H9 (cell line): ENCODE measurements at regions not wholly inside any gene's neighbourhood (a gene's known extent, or its start where the extent isn't known, plus 50 kb on each side); places are given as distances from the start of the nearest gene placed in this dataset.

Experiments
- DNase-seq: peaks from one replicate; pipeline ENCODE4 v3.0.0-alpha.2; 2017
- H2AFZ ChIP-seq: one replicate; pipeline ENCODE4 v1.6.1; 2013; ENCODE audit warnings: mild to moderate bottlenecking, low read length, control low read depth, moderate library complexity
- H2AK5ac ChIP-seq: 2 replicates; pipeline ENCODE4 v1.6.1; 2013; ENCODE audit warnings: low read length, control low read depth, mixed read lengths; ENCODE audit not compliant: insufficient read length
- H2BK120ac ChIP-seq: one replicate; pipeline ENCODE4 v1.6.1; 2013; ENCODE audit warnings: low read depth, mild to moderate bottlenecking, low read length, control low read depth, inconsistent platforms; ENCODE audit not compliant: poor library complexity, severe bottlenecking
- H2BK12ac ChIP-seq: 2 replicates; pipeline ENCODE4 v1.6.1; 2013; ENCODE audit warnings: low read length, control low read depth, mixed read lengths, low read depth; ENCODE audit not compliant: insufficient read length
- H2BK15ac ChIP-seq: 2 replicates; pipeline ENCODE4 v1.6.1; 2013; ENCODE audit warnings: low read depth, low read length, control low read depth
- H2BK20ac ChIP-seq: one replicate; pipeline ENCODE4 v1.6.1; 2013; ENCODE audit warnings: low read depth, mild to moderate bottlenecking, low read length, control low read depth, inconsistent platforms; ENCODE audit not compliant: poor library complexity, severe bottlenecking
- H2BK5ac ChIP-seq: 2 replicates; pipeline ENCODE4 v1.6.1; 2013; ENCODE audit warnings: low read length, control low read depth, mixed read lengths; ENCODE audit not compliant: insufficient read length
- H3K14ac ChIP-seq: 2 replicates; pipeline ENCODE4 v1.6.1; 2013; ENCODE audit warnings: low read length, control low read depth; ENCODE audit not compliant: insufficient read depth
- H3K18ac ChIP-seq: 2 replicates; pipeline ENCODE4 v1.6.1; 2013; ENCODE audit warnings: low read depth, mild to moderate bottlenecking, mixed read lengths, low read length, control low read depth; ENCODE audit not compliant: insufficient read length
- H3K23ac ChIP-seq: 2 replicates; pipeline ENCODE4 v1.6.1; 2013; ENCODE audit warnings: low read length, control low read depth, mixed read lengths, low read depth; ENCODE audit not compliant: insufficient read length
- H3K23me2 ChIP-seq: 2 replicates; pipeline ENCODE4 v1.6.1; 2013; ENCODE audit warnings: low read depth, mild to moderate bottlenecking, mixed read lengths, low read length, control low read depth; ENCODE audit not compliant: insufficient read length, poor library complexity, severe bottlenecking
- H3K27ac ChIP-seq: 2 replicates; pipeline ENCODE4 v1.5.1; 2013; ENCODE audit warnings: low read length, control low read depth, mixed read lengths, low read depth; ENCODE audit not compliant: insufficient read length
- H3K27me3 ChIP-seq: 2 replicates; pipeline ENCODE4 v1.6.1; 2013; ENCODE audit warnings: low read length, control low read depth, inconsistent platforms; ENCODE audit not compliant: insufficient read depth
- H3K4ac ChIP-seq: 2 replicates; pipeline ENCODE4 v1.6.1; 2013; ENCODE audit warnings: low read depth, mild to moderate bottlenecking, control low read depth, inconsistent platforms, low read length, moderate library complexity
- H3K4me1 ChIP-seq: 2 replicates; pipeline ENCODE4 v1.6.1; 2013; ENCODE audit warnings: low read length, control low read depth, inconsistent platforms; ENCODE audit not compliant: insufficient read depth
- H3K4me2 ChIP-seq: 2 replicates; pipeline ENCODE4 v1.6.1; 2013; ENCODE audit warnings: low read length, control low read depth, mixed read lengths; ENCODE audit not compliant: insufficient read length, insufficient read depth
- H3K56ac ChIP-seq: 2 replicates; pipeline ENCODE4 v1.6.1; 2013; ENCODE audit warnings: low read depth, mild to moderate bottlenecking, mixed read lengths, low read length, control low read depth; ENCODE audit not compliant: insufficient read length
- H3K79me1 ChIP-seq: 2 replicates; pipeline ENCODE4 v1.6.1; 2013; ENCODE audit warnings: low read depth, mild to moderate bottlenecking, moderate library complexity, low read length, control low read depth, inconsistent platforms; ENCODE audit not compliant: insufficient read depth, poor library complexity, severe bottlenecking
- H3K79me2 ChIP-seq: 2 replicates; pipeline ENCODE4 v1.6.1; 2013; ENCODE audit warnings: low read length, control low read depth, inconsistent platforms; ENCODE audit not compliant: insufficient read depth
- H3K9ac ChIP-seq: 2 replicates; pipeline ENCODE4 v1.6.1; 2013; ENCODE audit warnings: low read length, control low read depth, mixed read lengths; ENCODE audit not compliant: insufficient read length; ENCODE audit errors: extremely low read depth
- H3K9me3 ChIP-seq: one replicate; pipeline ENCODE4 v1.6.1; 2013; ENCODE audit warnings: low read depth, low read length, inconsistent platforms; ENCODE audit not compliant: control insufficient read depth
- H3T11ph ChIP-seq: one replicate; pipeline ENCODE4 v1.6.1; 2013; ENCODE audit warnings: mild to moderate bottlenecking, low read length, control low read depth, inconsistent platforms
- H4K20me1 ChIP-seq: one replicate; pipeline ENCODE4 v1.6.1; 2013; ENCODE audit not compliant: control insufficient read depth, insufficient read length, insufficient read depth
- H4K5ac ChIP-seq: 2 replicates; pipeline ENCODE4 v1.6.1; 2013; ENCODE audit warnings: low read depth, mild to moderate bottlenecking, mixed read lengths, low read length, control low read depth; ENCODE audit not compliant: insufficient read length
- H4K8ac ChIP-seq: replicated peaks from 2 replicates; pipeline ENCODE4 v1.6.1; 2013; ENCODE audit warnings: low read length, control low read depth, mixed read lengths, low read depth; ENCODE audit not compliant: insufficient read length
- H4K91ac ChIP-seq: 2 replicates; pipeline ENCODE4 v1.6.1; 2013; ENCODE audit warnings: low read depth, mild to moderate bottlenecking, moderate library complexity, mixed read lengths, low read length, control low read depth; ENCODE audit not compliant: insufficient read length
- H3K27ac Mint-ChIP-seq, 3 experiments: 2 replicates in 2 of 3; 3 replicates in 1 of 3; pipeline ENCODE4 v1.8.0; 2020 to 2021; ENCODE audit warnings: mixed read lengths in 3 of 3, mild to moderate bottlenecking in 1 of 3, moderate library complexity in 1 of 3
- H3K27me3 Mint-ChIP-seq: 2 replicates; pipeline ENCODE4 v1.8.0; 2021; ENCODE audit warnings: low read depth, mild to moderate bottlenecking, moderate library complexity, mixed read lengths
- H3K36me3 Mint-ChIP-seq, 3 experiments: 2 replicates in 2 of 3; 3 replicates in 1 of 3; pipeline ENCODE4 v1.8.0; 2020 to 2021; ENCODE audit warnings: low read depth in 3 of 3, mixed read lengths in 3 of 3; ENCODE audit not compliant: insufficient read depth in 1 of 3
- H3K4me1 Mint-ChIP-seq, 2 experiments: 2 replicates each; pipeline ENCODE4 v1.8.0; 2020; ENCODE audit warnings: mixed read lengths in 2 of 2
- H3K4me3 Mint-ChIP-seq, 2 experiments: 2 replicates in 1 of 2; 3 replicates in 1 of 2; pipeline ENCODE4 v1.8.0; 2020 to 2021; ENCODE audit warnings: mild to moderate bottlenecking in 2 of 2, mixed read lengths in 2 of 2, moderate library complexity in 1 of 2
- H3K9me3 Mint-ChIP-seq, 2 experiments: 2 replicates in 1 of 2; 3 replicates in 1 of 2; pipeline ENCODE4 v1.8.0; 2020; ENCODE audit warnings: mild to moderate bottlenecking in 2 of 2, mixed read lengths in 2 of 2, moderate library complexity in 1 of 2
- CTCF ChIP-seq: fragments of 200-600 bp; sonication (generic); conservative IDR thresholded peaks from 3 replicates; pipeline ENCODE4 v1.8.0; 2021; ENCODE audit warnings: antibody characterized with exemption, mild to moderate bottlenecking
- WGBS: extraction: QIAGEN DNeasy Blood & Tissue Kit; methylation state at CpG from one replicate; pipeline ENCODE4 v1.1.7; 2013; ENCODE audit warnings: missing lambda C conversion rate, low lambda C conversion rate, mixed read lengths; ENCODE audit not compliant: insufficient read length; ENCODE audit errors: extremely low coverage; 5-methylcytosine and 5-hydroxymethylcytosine counted together

GRCh38 chr16:50994995-50995394 is 156.1 kb downstream of the SALL1 start:
- Histone ChIP-seq H2AFZ (no peak overlapping the region), H2BK12ac (no peak overlapping the region), H3K27me3 (no peaks in the 10 kb centered on the region), H3K9me3 (no peaks in the 10 kb centered on the region), H3K14ac (no peak overlapping the region), H3K27ac (no peak overlapping the region), H4K8ac (no peak overlapping the region), H3K4me2 (no peak overlapping the region), H2BK15ac (no peak overlapping the region), H3K23me2 (no peaks in the 10 kb centered on the region), H3K56ac (no peak overlapping the region), H3K9ac (no peak overlapping the region), H4K5ac (no peak overlapping the region), H3T11ph (no peak overlapping the region), H3K4me1 (no peaks in the 10 kb centered on the region), H2BK120ac (no peak overlapping the region), H3K4ac (no peak overlapping the region), H4K20me1 (no peaks in the 10 kb centered on the region), H3K18ac (no peak overlapping the region), H3K79me1 (no peaks in the 10 kb centered on the region), H3K79me2 (no peaks in the 10 kb centered on the region), H2AK5ac (no peak overlapping the region), H2BK20ac (no peak overlapping the region), H4K91ac (no peak overlapping the region), H3K23ac (no peak overlapping the region), H2BK5ac (no peak overlapping the region)
- peaks cover 3 to 6% of the 10 kb centered on the region in 2 experiments; a peak in 3 of 4 replicates for H3K4me1 Mint-ChIP-seq
- H3K27ac Mint-ChIP-seq, result no peak overlapping the region
- WGBS, result no CpG with 5 or more reads among the region's 8 CpGs
- H3K36me3 Mint-ChIP-seq, result no peaks in the 10 kb centered on the region
- no peak for TF ChIP-seq CTCF
- H3K27me3 Mint-ChIP-seq, result peaks cover 2% of the 10 kb centered on the region; the same call in 1 of the 2 replicates
- H3K4me3 Mint-ChIP-seq, result no peak overlapping the region
- no peak for DNase-seq
- H3K9me3 Mint-ChIP-seq, result no peaks in the 10 kb centered on the region
